KMS-11 (cell line): ENCODE measurements at regions not wholly inside any gene's neighbourhood (a gene's known extent, or its start where the extent isn't known, plus 50 kb on each side); places are given as distances from the start of the nearest gene placed in this dataset.

Experiments
- H2AFZ ChIP-seq: fragments of 200-600 bp; sonication (generic); 2 replicates; pipeline ENCODE4 v1.6.1; 2016; ENCODE audit warnings: antibody characterized with exemption, mixed run types, low read depth
- H3K27ac ChIP-seq: fragments of 200-600 bp; sonication (generic); 2 replicates; pipeline ENCODE4 v1.6.1; 2016; ENCODE audit warnings: mild to moderate bottlenecking, mixed run types
- H3K27me3 ChIP-seq: fragments of 200-600 bp; sonication (generic); 2 replicates; pipeline ENCODE4 v1.6.1; 2017; ENCODE audit warnings: mild to moderate bottlenecking, low read depth, mixed run types, moderate library complexity; ENCODE audit not compliant: insufficient read depth
- H3K36me3 ChIP-seq: fragments of 200-600 bp; sonication (generic); 2 replicates; pipeline ENCODE4 v1.6.1; 2017; ENCODE audit warnings: mild to moderate bottlenecking, mixed run types; ENCODE audit not compliant: insufficient read depth
- H3K4me1 ChIP-seq: fragments of 200-600 bp; sonication (generic); 2 replicates; pipeline ENCODE4 v1.6.1; 2016; ENCODE audit warnings: mild to moderate bottlenecking, low read depth, mixed run types; ENCODE audit not compliant: poor library complexity, severe bottlenecking
- H3K4me2 ChIP-seq: fragments of 200-600 bp; sonication (generic); 2 replicates; pipeline ENCODE4 v1.7.0; 2016; ENCODE audit warnings: mild to moderate bottlenecking, mixed run types
- H3K4me3 ChIP-seq: fragments of 200-600 bp; sonication (generic); IDR thresholded peaks from 2 replicates; pipeline ENCODE4 v1.6.1; 2017; ENCODE audit warnings: low read depth, low read length, mixed read lengths; ENCODE audit not compliant: insufficient read depth
- H3K79me2 ChIP-seq: fragments of 200-600 bp; sonication (generic); 2 replicates; pipeline ENCODE4 v1.6.1; 2016; ENCODE audit warnings: low read depth, mixed run types; ENCODE audit not compliant: insufficient read depth
- H3K9ac ChIP-seq: fragments of 200-600 bp; sonication (generic); 2 replicates; pipeline ENCODE4 v1.6.1; 2016; ENCODE audit warnings: mild to moderate bottlenecking, mixed run types
- H4K20me1 ChIP-seq: fragments of 200-600 bp; sonication (generic); 2 replicates; pipeline ENCODE4 v1.6.1; 2016; ENCODE audit warnings: mild to moderate bottlenecking, mixed run types; ENCODE audit not compliant: insufficient read depth
- CTCF ChIP-seq: fragments of 200-600 bp; sonication (generic); conservative IDR thresholded peaks from 2 replicates; pipeline ENCODE4 v1.6.1; 2017; ENCODE audit warnings: low read depth, mild to moderate bottlenecking, antibody characterized with exemption, low read length, moderate library complexity, mixed read lengths

DNA sequence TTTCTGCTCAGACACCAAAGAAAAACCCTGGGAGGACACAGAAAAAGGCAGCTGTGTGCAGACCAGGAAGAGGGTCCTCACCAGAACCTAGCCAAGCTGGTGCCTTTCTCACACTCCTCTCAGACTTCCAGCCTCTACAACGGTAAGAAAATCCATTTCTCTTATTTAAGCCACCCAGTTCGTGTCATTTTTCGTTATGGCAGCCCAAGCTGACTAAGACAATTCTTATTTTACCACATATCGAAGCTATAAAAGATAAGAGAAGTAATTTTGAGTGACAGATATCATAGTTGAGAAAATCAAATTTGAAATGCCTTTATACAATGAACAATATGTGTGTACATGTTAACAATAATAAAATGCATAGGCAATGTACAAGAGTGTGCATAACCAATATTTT is 219.5 kb downstream of the CBLN2 start:
- H3K4me2 ChIP-seq = no peak overlapping the region

GRCh38 chr18:72316497-72316896 is 227.6 kb downstream of the CBLN2 start:
- no peaks in the 10 kb centered on the region for H3K27me3 ChIP-seq
- no peak overlapping the region for H2AFZ ChIP-seq
- H3K27ac ChIP-seq = no peak overlapping the region
- H3K9ac ChIP-seq = no peak overlapping the region
- no peaks in the 10 kb centered on the region for H4K20me1 ChIP-seq
- no peaks in the 10 kb centered on the region for H3K36me3 ChIP-seq
- H3K4me1 ChIP-seq = no peaks in the 10 kb centered on the region
- no peak overlapping the region for H3K4me3 ChIP-seq
- no peak for TF ChIP-seq CTCF
- no peak overlapping the region for H3K4me2 ChIP-seq
- no peaks in the 10 kb centered on the region for H3K79me2 ChIP-seq

More for the DNA sequence above, 219.5 kb downstream of the CBLN2 start:
- Histone ChIP-seq H4K20me1 (no peaks in the 10 kb centered on the region), H3K4me3 (no peak overlapping the region), H3K9ac (no peak overlapping the region), H3K79me2 (no peaks in the 10 kb centered on the region), H3K36me3 (no peaks in the 10 kb centered on the region), H3K27ac (no peak overlapping the region), H3K27me3 (no peaks in the 10 kb centered on the region), H3K4me1 (no peaks in the 10 kb centered on the region), H2AFZ (no peak overlapping the region)
- TF ChIP-seq CTCF = no peak

DNA sequence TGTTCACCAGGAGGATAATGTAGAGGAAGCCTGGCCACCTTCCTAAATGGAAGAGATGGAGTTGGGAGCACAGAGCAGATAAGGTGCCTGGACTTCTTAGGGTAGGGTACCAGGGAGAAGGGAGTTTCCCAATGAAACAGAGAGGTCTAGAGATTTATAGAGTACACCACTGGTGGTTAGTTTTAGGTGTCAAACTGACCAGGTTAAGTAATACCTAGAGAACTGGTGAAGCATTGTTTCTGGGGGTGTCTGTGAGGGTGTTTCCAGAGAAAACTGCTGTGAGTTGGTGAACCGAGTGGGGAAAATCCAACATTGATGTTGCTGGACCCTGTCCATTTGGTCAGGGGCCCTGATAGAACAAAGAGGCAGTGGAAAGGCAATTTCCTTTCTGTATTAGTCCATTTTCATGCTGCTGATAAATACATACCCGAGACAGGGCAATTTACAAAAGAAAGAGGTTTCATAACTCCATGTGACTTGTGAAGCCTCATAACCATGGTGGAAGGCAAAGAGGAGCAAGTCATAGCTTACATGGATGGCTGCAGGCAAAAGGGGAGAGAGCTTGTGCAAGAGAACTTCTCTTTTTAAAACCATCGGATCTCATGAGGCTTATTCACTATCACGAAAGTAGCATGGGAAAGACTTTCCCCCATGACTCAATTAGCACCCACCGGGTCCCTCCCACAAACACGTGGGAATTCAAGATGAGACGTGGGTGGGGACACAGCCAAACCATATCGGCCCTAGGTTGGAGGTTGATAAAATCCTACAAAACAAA is 260.8 kb downstream of the CBLN2 start:
- Histone ChIP-seq H4K20me1 (no peaks in the 10 kb centered on the region), H3K4me2 (no peak overlapping the region), H3K27me3 (no peaks in the 10 kb centered on the region), H3K4me3 (no peak overlapping the region), H3K9ac (no peak overlapping the region), H3K36me3 (no peaks in the 10 kb centered on the region), H2AFZ (no peak overlapping the region), H3K27ac (no peak overlapping the region), H3K4me1 (no peaks in the 10 kb centered on the region), H3K79me2 (no peaks in the 10 kb centered on the region)
- no peak for TF ChIP-seq CTCF

GRCh38 chr18:72273025-72273424 is 271.1 kb downstream of the CBLN2 start:
- Histone ChIP-seq H2AFZ (no peak overlapping the region), H3K36me3 (no peaks in the 10 kb centered on the region), H3K9ac (no peak overlapping the region), H3K79me2 (no peaks in the 10 kb centered on the region), H3K27ac (no peak overlapping the region), H3K4me3 (no peak overlapping the region), H4K20me1 (no peaks in the 10 kb centered on the region), H3K27me3 (no peaks in the 10 kb centered on the region), H3K4me2 (no peak overlapping the region), H3K4me1 (no peaks in the 10 kb centered on the region)
- TF ChIP-seq CTCF = no peak
